ENCODE measurements at regions not wholly inside any gene's neighbourhood (a gene's known extent, or its start where the extent isn't known, plus 50 kb on each side); places are given as distances from the start of the nearest gene placed in this dataset.

DNA sequence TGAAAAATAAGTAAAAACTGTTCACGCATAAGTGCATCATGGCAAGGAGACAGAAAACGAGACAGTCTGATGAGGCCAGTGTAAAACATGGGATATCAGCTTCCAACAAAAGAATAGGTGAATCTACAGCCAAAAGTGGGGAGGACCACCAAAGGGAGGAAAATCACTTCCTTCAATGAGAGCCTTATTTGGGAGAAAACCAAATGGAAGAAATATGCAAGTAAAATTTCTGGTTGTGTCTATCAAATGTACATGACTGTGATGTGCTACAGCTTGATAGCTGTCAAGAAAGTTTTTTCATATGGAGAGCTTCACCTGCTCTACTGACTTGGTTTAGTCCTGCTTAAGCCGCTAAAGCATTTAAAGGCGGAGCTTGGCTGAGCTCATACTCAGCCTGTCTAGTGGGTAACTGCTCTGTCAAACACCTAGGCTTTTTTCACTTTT is 66.2 kb downstream of the MAGEA1 start:
- Histone ChIP-seq H2AK5ac (ENCODE audit: low read depth, low read length) (0 out of 2 replicates have a peak overlapping the region, but pooled peaks have one; percentile 13), H3K36me3 (ENCODE audit: control insufficient read depth in 2 of 4, insufficient read depth in 4 of 4, low read length in 3 of 4) (no peaks in the 10 kb centered on the region), H3K79me1 (ENCODE audit: low read depth, low read length) (no peaks in the 10 kb centered on the region), H3K18ac (ENCODE audit: extremely low read depth, low read length) (peak overlapping the region; percentile 78; the same call in 1 of the 2 replicates), H3K14ac (ENCODE audit: insufficient read length) (no peak overlapping the region), H3K4me3 (ENCODE audit: extremely low read depth in 1 of 4, insufficient read depth in 2 of 4, low read depth in 3 of 4, low read length in 4 of 4) (peak overlapping the region in 2 of 4 experiments; percentile 19 to 49; a peak in 5 of 8 replicates), H3K23ac (ENCODE audit: insufficient read length) (no peak overlapping the region), H2BK20ac (ENCODE audit: low read length) (no peak overlapping the region), H3K56ac (replicated peaks; ENCODE audit: insufficient read length, low read depth, low read length) (no peak overlapping the region), H4K8ac (ENCODE audit: extremely low read depth, insufficient read depth, low read length) (no peak overlapping the region), H2AFZ (ENCODE audit: low read length) (peak overlapping the region; percentile 95), H3K27ac (ENCODE audit: low read depth, low read length) (peak overlapping the region; percentile 73), H4K91ac (replicated peaks; ENCODE audit: insufficient read length, low read length) (no peak overlapping the region), H3K23me2 (ENCODE audit: low read depth, low read length) (no peaks in the 10 kb centered on the region), H3K4me2 (ENCODE audit: insufficient read depth in 1 of 2, low read depth in 2 of 2, low read length in 2 of 2) (peak overlapping the region; percentile 53 to 60), H4K5ac (ENCODE audit: insufficient read length, low read depth, low read length) (no peak overlapping the region), H4K20me1 (replicated peaks in 1 of 2; ENCODE audit: control insufficient read depth in 1 of 2, insufficient read depth in 2 of 2, low read length in 2 of 2) (no peaks in the 10 kb centered on the region), H3K4me1 (replicated peaks in 1 of 4; ENCODE audit: control insufficient read depth in 3 of 4, insufficient read depth in 4 of 4, low read length in 3 of 4) (no peaks in the 10 kb centered on the region; a peak in 1 of 7 replicates), H2BK15ac (ENCODE audit: low read length) (0 out of 2 replicates have a peak overlapping the region, but pooled peaks have one; percentile 46), H3K27me3 (replicated peaks in 1 of 4; ENCODE audit: control insufficient read depth in 3 of 4, extremely low read depth in 1 of 4, insufficient read depth in 3 of 4, low read length in 3 of 4) (no peaks in the 10 kb centered on the region), H3K79me2 (ENCODE audit: control insufficient read depth in 1 of 2, insufficient read depth in 2 of 2, low read length in 2 of 2) (no peaks in the 10 kb centered on the region), H3K4ac (replicated peaks; ENCODE audit: insufficient read length, low read depth, low read length) (no peak overlapping the region), H2BK12ac (ENCODE audit: low read depth, low read length) (no peak overlapping the region), H3K9ac (replicated peaks in 1 of 4; ENCODE audit: extremely low read depth in 1 of 4, low read depth in 3 of 4, low read length in 3 of 4) (peak overlapping the region in 3 of 4 experiments; percentile 60 to 76 (median 68); a peak in 6 of 7 replicates), H3K9me3 (ENCODE audit: insufficient read depth in 2 of 2, low read depth in 1 of 2, low read length in 1 of 2) (no peaks in the 10 kb centered on the region), H2BK5ac (ENCODE audit: low read depth, low read length) (0 out of 2 replicates have a peak overlapping the region, but pooled peaks have one; percentile 30), H2BK120ac (replicated peaks; ENCODE audit: low read depth, low read length) (peak overlapping the region; percentile 72)
- WGBS, 2 experiments (ENCODE audit: extremely low coverage in 1 of 2, insufficient coverage in 1 of 2, insufficient read length in 1 of 2, insufficient replicate concordance in 2 of 2, low coverage in 1 of 2, low lambda C conversion rate in 2 of 2, missing lambda C conversion rate in 1 of 2): 8% methylated on average over 4 of the region's 4 CpGs; no CpG with 5 or more reads in 1 of the 2 experiments
- DNase-seq (ENCODE audit: low read depth in 1 of 2, low spot score in 2 of 2) (no peak), FAIRE-seq (peak; percentile 95)
- ChIA-PET CTCF (ENCODE audit: partially characterized antibody) (no interaction called here), POLR2A (ENCODE audit: partially characterized antibody) (interaction anchor here (1.0 kb wide), 1 partner anchor 16 kb away, joined by 3 read pairs; no protein-coding TSS in a partner anchor)
- TF ChIP-seq NANOG (IDR thresholded peaks at IDR 0.05; ENCODE audit: insufficient read depth, low read depth, low read length, poor library complexity, severe bottlenecking): no peak
- TF ChIP-seq JUND (IDR thresholded peaks at IDR 0.05; ENCODE audit: low read length): peak; percentile 90
- TF ChIP-seq EP300 (IDR thresholded peaks at IDR 0.05; ENCODE audit: borderline replicate concordance in 1 of 2, low read depth in 2 of 2, low read length in 2 of 2): peak in 1 of 2 experiments; percentile 95; a peak in 2 of 3 replicates
- TF ChIP-seq KDM4A (IDR thresholded peaks at IDR 0.05; ENCODE audit: low read depth, low read length, severe bottlenecking): no peak
- no peak for TF ChIP-seq CTBP2 (IDR thresholded peaks at IDR 0.05; ENCODE audit: borderline replicate concordance, insufficient read depth, insufficient read length, low read length)
- TF ChIP-seq, protein P1, sequence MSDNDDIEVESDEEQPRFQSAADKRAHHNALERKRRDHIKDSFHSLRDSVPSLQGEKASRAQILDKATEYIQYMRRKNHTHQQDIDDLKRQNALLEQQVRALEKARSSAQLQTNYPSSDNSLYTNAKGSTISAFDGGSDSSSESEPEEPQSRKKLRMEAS (IDR thresholded peaks at IDR 0.05): no peak
- peak; percentile 92 for TF ChIP-seq CHD1 (IDR thresholded peaks at IDR 0.05; ENCODE audit: low read depth, low read length)

Measured in H1 (cell line).